Stimulated activated naive CD8-positive, alpha-beta T cell treated with anti-CD3 and anti-CD28 coated beads, Interleukin-15, amount 100 ng/mL, for 72 hours (primary cell): ENCODE measurements at regions not wholly inside any gene's neighbourhood (a gene's known extent, or its start where the extent isn't known, plus 50 kb on each side); places are given as distances from the start of the nearest gene placed in this dataset.
A peak's percentile ranks its signal among the peaks of the same experiment; 100 is the strongest.

ENCODE experiments used
- ATAC-seq: fragments of 150-1000 bp; cut with Tn5 transposase; 2 replicates; pipeline ENCODE4 v1.10.0; 2021; ENCODE audit warnings: mild to moderate bottlenecking, moderate library complexity
- DNase-seq, 2 donors: peaks; one replicate each; pipeline ENCODE4 v3.0.0; 2021 to 2022
- H3K27ac Mint-ChIP-seq, 2 donors: one replicate each; pipeline ENCODE4 v1.8.0; 2022; ENCODE audit warnings: mild to moderate bottlenecking in 2 of 2, mixed read lengths in 2 of 2, moderate library complexity in 2 of 2
- H3K27me3 Mint-ChIP-seq: one replicate; pipeline ENCODE4 v1.8.0; 2022; ENCODE audit warnings: mixed read lengths
- H3K4me1 Mint-ChIP-seq: one replicate; pipeline ENCODE4 v1.8.0; 2022; ENCODE audit warnings: mild to moderate bottlenecking, mixed read lengths
- H3K4me3 Mint-ChIP-seq, 2 donors: one replicate each; pipeline ENCODE4 v1.8.0; 2022; ENCODE audit warnings: mild to moderate bottlenecking in 2 of 2, mixed read lengths in 2 of 2, moderate library complexity in 1 of 2
- H3K9me3 Mint-ChIP-seq, 2 donors: one replicate each; pipeline ENCODE4 v1.8.0; 2022; ENCODE audit warnings: mixed read lengths in 2 of 2

GRCh38 chr6:168789699-168790098 lies 348.7 kb downstream of the SMOC2 start:
- DNase-seq (no peak), ATAC-seq (no peak)
- no peaks in the 10 kb centered on the region for H3K4me1 Mint-ChIP-seq
- H3K9me3 Mint-ChIP-seq: no peaks in the 10 kb centered on the region
- no peak overlapping the region for H3K27ac Mint-ChIP-seq
- no peak overlapping the region for H3K4me3 Mint-ChIP-seq
- peaks cover 27% of the 10 kb centered on the region for H3K27me3 Mint-ChIP-seq

GRCh38 chr6:168785720-168786511 lies 344.9 kb downstream of the SMOC2 start:
- ATAC-seq (no peak), DNase-seq (no peak)
- Mint-ChIP-seq H3K27me3 (peaks cover 27% of the 10 kb centered on the region), H3K4me1 (no peaks in the 10 kb centered on the region), H3K9me3 (no peaks in the 10 kb centered on the region), H3K4me3 (no peak overlapping the region), H3K27ac (no peak overlapping the region)

DNA sequence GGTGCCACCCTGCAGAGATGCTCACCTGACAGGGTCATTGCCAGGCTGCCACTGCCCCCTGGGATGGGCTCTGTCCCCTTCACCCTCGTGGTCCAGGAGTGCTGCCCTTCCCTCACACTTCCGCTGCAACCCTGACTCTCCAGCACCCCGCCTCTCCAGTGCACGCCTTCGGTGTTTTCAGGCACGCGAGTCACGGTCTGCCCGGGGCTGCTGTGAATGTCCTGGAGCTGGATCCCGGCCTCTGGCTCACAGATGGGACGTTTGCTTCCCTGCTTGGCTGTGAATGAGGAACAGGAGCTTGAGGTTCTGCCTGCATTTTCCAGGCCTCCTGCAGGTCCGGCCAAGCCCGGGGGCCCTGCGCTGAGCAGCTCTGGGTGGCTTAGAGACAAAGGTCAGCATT lies 343.4 kb downstream of the SMOC2 start:
- Mint-ChIP-seq H3K27me3 (peaks cover 19% of the 10 kb centered on the region), H3K4me3 (no peak overlapping the region), H3K9me3 (no peaks in the 10 kb centered on the region), H3K27ac (no peak overlapping the region), H3K4me1 (no peaks in the 10 kb centered on the region)
- ATAC-seq (no peak), DNase-seq (no peak)

DNA sequence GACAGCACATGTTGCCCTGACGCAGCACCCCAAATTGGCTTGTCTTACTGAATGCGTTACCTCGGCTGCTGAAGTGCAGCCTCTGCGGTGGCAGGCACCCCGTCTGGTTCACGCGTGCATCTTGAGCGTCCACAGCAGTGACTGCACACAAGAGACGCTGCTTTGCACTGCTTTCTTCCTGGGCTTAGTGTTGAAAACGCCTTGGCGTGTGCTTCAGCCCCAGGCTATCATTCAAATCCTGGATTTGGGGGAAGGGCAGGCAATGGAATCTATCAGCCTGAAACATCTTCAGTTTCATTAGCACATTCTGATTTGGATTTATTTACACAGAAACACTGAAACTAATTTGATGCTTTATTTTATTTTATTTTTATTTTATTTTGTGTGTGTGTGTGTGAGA lies 342.7 kb downstream of the SMOC2 start:
- Mint-ChIP-seq H3K27me3 (peaks cover 19% of the 10 kb centered on the region), H3K4me1 (no peaks in the 10 kb centered on the region), H3K27ac (no peak overlapping the region), H3K4me3 (no peak overlapping the region), H3K9me3 (peaks cover 0 to 2% of the 10 kb centered on the region in 2 donors)
- no peak for ATAC-seq
- DNase-seq: no peak

DNA sequence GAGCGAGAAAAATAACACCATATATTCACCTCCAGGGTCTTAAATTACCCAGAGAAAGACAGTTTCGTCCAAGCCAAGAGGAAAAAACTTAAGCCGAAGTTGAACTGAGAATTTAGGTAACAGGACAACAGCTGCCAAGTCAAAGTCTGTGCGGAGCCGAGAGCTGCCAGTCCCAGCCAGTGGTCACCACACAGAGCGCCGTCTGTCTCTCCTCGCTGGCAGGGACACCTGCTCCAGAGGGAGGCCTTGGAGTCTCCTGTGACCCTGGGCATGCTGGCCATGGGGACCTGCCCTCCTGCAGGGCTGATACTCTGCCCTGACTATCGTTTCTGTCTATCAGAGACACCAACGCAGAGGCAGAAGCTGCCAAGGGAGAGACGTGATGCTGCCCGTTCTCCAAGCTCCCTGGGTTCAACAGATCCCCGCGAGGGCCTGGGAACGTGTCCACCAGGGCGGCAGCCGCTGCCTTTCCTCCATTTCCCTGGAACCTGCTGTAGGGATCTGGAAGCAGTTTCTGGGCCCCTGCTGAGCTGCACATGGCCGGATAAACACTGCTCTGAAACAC lies 341.3 kb downstream of the SMOC2 start:
- Mint-ChIP-seq H3K27ac (no peak overlapping the region), H3K9me3 (peaks cover 0 to 6% of the 10 kb centered on the region in 2 donors), H3K4me1 (no peaks in the 10 kb centered on the region), H3K4me3 (no peak overlapping the region), H3K27me3 (peaks cover 19% of the 10 kb centered on the region)
- DNase-seq (no peak), ATAC-seq (no peak)

- Mint-ChIP-seq H3K27ac (no peak overlapping the region), H3K4me1 (no peaks in the 10 kb centered on the region), H3K4me3 (no peak overlapping the region), H3K27me3 (peaks cover 9% of the 10 kb centered on the region), H3K9me3 (peaks cover 30% of the 10 kb centered on the region in 2 donors)
- DNase-seq (no peak), ATAC-seq (no peak)
Observed at GRCh38 chr6:168778201-168778600, 337.2 kb downstream of the SMOC2 start.

DNA sequence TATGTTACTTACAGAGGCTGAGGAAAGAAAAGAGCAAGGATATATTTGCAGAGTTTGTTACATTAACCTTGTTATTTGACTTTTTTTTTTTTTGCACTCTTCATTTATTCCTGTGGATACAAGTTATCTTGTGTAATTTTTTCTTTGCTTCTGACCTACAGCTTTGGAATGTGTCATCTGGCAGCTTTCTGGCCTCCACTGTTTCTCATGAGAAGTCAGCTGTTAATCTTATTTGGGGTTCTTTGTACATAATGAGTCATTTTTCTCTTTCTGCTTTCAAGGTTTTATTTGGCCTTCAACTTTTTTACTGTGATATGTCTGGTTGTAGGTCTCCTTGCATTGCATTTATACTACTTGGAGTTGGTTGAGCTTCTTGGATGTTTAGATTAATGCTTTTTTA lies 333.4 kb downstream of the SMOC2 start:
- DNase-seq (no peak), ATAC-seq (no peak)
- Mint-ChIP-seq H3K4me1 (no peaks in the 10 kb centered on the region), H3K9me3 (peaks cover 36 to 37% of the 10 kb centered on the region in 2 donors), H3K27ac (no peak overlapping the region), H3K27me3 (peaks cover 9% of the 10 kb centered on the region), H3K4me3 (no peak overlapping the region)

- DNase-seq: no peak
- ATAC-seq: no peak
- H3K4me1 Mint-ChIP-seq: no peaks in the 10 kb centered on the region
- H3K27me3 Mint-ChIP-seq: peaks cover 9% of the 10 kb centered on the region
- H3K27ac Mint-ChIP-seq: no peak overlapping the region
- H3K9me3 Mint-ChIP-seq: peaks cover 34 to 37% of the 10 kb centered on the region in 2 donors
- no peak overlapping the region for H3K4me3 Mint-ChIP-seq
Observed at GRCh38 chr6:168773788-168774187, 332.8 kb downstream of the SMOC2 start.

DNA sequence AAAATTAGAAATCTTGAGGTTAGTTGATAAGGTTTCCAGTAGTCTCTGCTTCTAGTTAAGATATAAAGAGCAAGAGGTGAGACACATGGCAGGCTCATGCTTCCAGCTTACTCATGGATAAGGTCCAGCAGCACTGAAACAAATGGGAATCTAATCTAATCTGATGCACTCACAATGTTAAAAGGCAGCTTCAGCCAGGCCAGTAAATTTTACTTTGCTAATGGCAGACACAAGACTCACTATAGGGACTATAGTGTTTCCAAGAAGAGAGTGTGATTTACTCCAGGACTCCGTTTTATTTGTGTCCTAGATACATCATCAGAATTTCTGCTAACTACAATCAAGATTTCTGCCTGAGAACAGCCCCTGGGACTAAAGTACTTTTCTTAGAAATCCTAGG lies 324.8 kb downstream of the SMOC2 start:
- no peak overlapping the region for H3K27ac Mint-ChIP-seq
- H3K9me3 Mint-ChIP-seq: peaks cover 0 to 5% of the 10 kb centered on the region in 2 donors
- peaks cover 8% of the 10 kb centered on the region for H3K27me3 Mint-ChIP-seq
- DNase-seq (no peak), ATAC-seq (no peak)
- no peaks in the 10 kb centered on the region for H3K4me1 Mint-ChIP-seq
- no peak overlapping the region for H3K4me3 Mint-ChIP-seq

DNA sequence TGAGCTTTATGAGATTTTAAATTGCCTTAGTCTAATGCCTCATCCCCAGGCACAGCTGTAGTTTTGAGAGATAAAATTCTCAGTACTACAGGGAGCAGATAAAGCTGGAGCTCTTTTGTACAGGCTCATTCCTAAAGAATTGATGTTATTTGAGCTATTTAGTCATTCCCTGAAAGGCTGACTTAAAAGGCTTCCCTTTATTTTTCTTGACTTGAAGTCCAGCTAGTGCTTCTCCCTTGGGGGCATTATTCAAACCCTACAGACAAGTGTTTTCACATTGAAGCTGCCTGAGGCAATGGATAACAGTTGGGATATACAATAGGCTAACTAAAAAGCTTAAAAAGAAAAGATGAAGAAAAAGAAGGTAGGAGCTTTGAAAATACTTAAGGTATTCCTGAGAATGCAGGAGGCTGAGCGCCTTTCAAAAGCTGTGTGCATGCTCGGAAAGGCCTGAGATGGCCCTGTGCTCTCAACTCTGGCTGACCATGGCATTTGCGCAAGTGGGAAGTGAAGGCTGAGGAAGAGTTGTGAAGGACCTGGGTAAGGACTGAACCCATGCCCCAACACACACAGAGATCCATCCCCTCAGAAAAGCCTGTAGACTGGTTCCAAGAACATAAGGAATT lies 315.1 kb downstream of the SMOC2 start:
- no peak overlapping the region for H3K4me3 Mint-ChIP-seq
- no peak for ATAC-seq

DNA sequence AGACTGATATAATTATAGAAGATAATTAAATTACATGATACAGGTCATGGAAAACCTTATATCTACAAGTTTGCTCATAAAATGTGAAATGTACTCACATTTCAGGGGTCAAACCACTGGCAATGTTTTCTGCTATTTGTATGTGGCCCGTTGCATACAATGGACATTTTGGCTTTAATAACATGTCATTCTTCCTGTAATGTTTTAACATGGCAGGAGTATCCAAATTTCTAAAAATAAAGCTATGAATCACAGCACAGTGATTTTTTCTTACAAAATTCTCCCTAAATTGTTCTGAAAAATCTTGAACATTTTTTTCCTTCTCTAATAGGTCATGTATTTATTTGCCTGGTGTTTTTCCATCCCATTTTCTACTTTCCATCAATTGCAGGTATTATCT lies 305.7 kb downstream of the SMOC2 start:
- Mint-ChIP-seq H3K9me3 (no peaks in the 10 kb centered on the region), H3K4me1 (no peaks in the 10 kb centered on the region), H3K27me3 (peaks cover 9% of the 10 kb centered on the region), H3K4me3 (no peak overlapping the region), H3K27ac (no peak overlapping the region)
- no peak for ATAC-seq
- no peak for DNase-seq

More for the DNA sequence above, 315.1 kb downstream of the SMOC2 start:
- Mint-ChIP-seq H3K4me1 (no peaks in the 10 kb centered on the region), H3K27me3 (peaks cover 25% of the 10 kb centered on the region), H3K9me3 (no peaks in the 10 kb centered on the region), H3K27ac (no peak overlapping the region)
- DNase-seq: no peak

DNA sequence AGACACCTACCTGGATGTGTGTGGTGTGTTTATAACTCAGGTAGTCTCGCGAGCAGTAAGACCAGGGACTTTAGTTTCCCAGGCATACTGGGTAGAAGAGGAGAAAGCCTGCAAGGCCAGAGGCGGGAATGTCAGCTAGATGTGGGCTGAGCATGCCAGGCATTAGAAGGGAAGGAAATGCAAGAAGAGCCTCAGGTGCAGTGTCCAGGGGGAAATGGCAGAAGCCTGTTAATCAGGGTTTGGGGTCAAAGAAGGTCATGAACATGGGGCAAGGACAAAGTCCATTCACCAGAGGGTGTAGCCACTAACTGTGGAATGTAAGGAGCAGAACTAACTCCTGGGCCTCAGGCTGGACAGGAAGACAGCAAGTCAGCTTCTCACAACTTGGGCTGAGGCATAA lies 305.0 kb downstream of the SMOC2 start:
- no peaks in the 10 kb centered on the region for H3K9me3 Mint-ChIP-seq
- no peak overlapping the region for H3K4me3 Mint-ChIP-seq
- no peaks in the 10 kb centered on the region for H3K4me1 Mint-ChIP-seq
- no peak for ATAC-seq
- no peak overlapping the region for H3K27ac Mint-ChIP-seq
- DNase-seq: no peak
- H3K27me3 Mint-ChIP-seq: peaks cover 3% of the 10 kb centered on the region

DNA sequence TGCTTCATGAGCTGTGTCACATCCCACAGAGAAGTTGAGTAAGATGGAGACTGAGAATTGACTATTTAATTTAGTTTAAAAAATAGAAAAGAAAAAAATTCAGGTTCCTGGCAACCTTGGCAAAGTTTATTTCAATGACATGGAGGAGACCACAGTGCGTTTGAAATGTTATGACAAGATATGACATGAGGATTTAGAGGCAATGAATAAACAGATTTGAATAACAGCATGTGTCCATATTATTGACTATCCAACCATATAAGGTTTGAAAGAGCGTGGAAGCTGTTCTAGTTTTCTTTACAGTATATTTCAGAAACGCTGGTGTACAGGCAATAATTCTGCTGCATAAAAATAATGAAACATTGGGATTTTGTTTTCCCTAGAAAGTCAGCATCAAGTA lies 303.9 kb downstream of the SMOC2 start:
- no peak overlapping the region for H3K4me3 Mint-ChIP-seq
- H3K27ac Mint-ChIP-seq: no peak overlapping the region
- DNase-seq (no peak), ATAC-seq (no peak)
- H3K9me3 Mint-ChIP-seq: no peaks in the 10 kb centered on the region
- H3K27me3 Mint-ChIP-seq: no peaks in the 10 kb centered on the region
- H3K4me1 Mint-ChIP-seq: no peaks in the 10 kb centered on the region

GRCh38 chr6:168741942-168742782 lies 301.2 kb downstream of the SMOC2 start:
- Mint-ChIP-seq H3K4me1 (no peaks in the 10 kb centered on the region), H3K27me3 (no peaks in the 10 kb centered on the region), H3K4me3 (no peak overlapping the region), H3K27ac (no peak overlapping the region), H3K9me3 (no peaks in the 10 kb centered on the region)
- ATAC-seq (no peak), DNase-seq (no peak)

- Mint-ChIP-seq H3K27ac (no peak overlapping the region), H3K4me1 (no peaks in the 10 kb centered on the region), H3K9me3 (peaks cover 0 to 7% of the 10 kb centered on the region in 2 donors), H3K27me3 (no peaks in the 10 kb centered on the region), H3K4me3 (no peak overlapping the region)
- no peak for DNase-seq
- ATAC-seq: no peak
Observed at GRCh38 chr6:168741305-168741704, 300.3 kb downstream of the SMOC2 start.

GRCh38 chr6:168739381-168739780 lies 298.4 kb downstream of the SMOC2 start:
- no peak for DNase-seq
- no peak overlapping the region for H3K4me3 Mint-ChIP-seq
- peaks cover 0 to 9% of the 10 kb centered on the region in 2 donors for H3K9me3 Mint-ChIP-seq
- peak overlapping the region in 1 of 2 donors; percentile 43 for H3K27ac Mint-ChIP-seq
- no peaks in the 10 kb centered on the region for H3K4me1 Mint-ChIP-seq
- no peak for ATAC-seq
- H3K27me3 Mint-ChIP-seq: no peaks in the 10 kb centered on the region
